Neuronal stem cell (in vitro differentiated cells): ENCODE measurements at regions not wholly inside any gene's neighbourhood (a gene's known extent, or its start where the extent isn't known, plus 50 kb on each side); places are given as distances from the start of the nearest gene placed in this dataset.

Source experiments
- DNase-seq: peaks from one replicate; pipeline ENCODE4 v3.0.0-alpha.2; 2013; ENCODE audit warnings: low spot score
- H2AFZ ChIP-seq: one replicate; pipeline ENCODE4 v1.6.1; 2013; ENCODE audit warnings: mild to moderate bottlenecking, low read length, inconsistent platforms
- H2AK5ac ChIP-seq: 2 replicates; pipeline ENCODE4 v1.6.1; 2013; ENCODE audit warnings: low read depth, mild to moderate bottlenecking, inconsistent platforms, low read length, moderate library complexity, mixed read lengths
- H2BK120ac ChIP-seq: 2 replicates; pipeline ENCODE4 v1.6.1; 2013; ENCODE audit warnings: low read depth, mild to moderate bottlenecking, inconsistent platforms, low read length, moderate library complexity, mixed read lengths
- H2BK12ac ChIP-seq: one replicate; pipeline ENCODE4 v1.6.1; 2013; ENCODE audit warnings: low read length, inconsistent platforms
- H2BK15ac ChIP-seq: 2 replicates; pipeline ENCODE4 v1.6.1; 2013; ENCODE audit warnings: mild to moderate bottlenecking, low read length, inconsistent platforms, mixed read lengths
- H2BK5ac ChIP-seq: one replicate; pipeline ENCODE4 v1.6.1; 2013; ENCODE audit warnings: inconsistent platforms, mild to moderate bottlenecking, low read length, moderate library complexity
- H3K14ac ChIP-seq: one replicate; pipeline ENCODE4 v1.6.1; 2013; ENCODE audit warnings: low read length, inconsistent platforms
- H3K18ac ChIP-seq: 2 replicates; pipeline ENCODE4 v1.6.1; 2013; ENCODE audit warnings: low read length, inconsistent platforms
- H3K23ac ChIP-seq: 2 replicates; pipeline ENCODE4 v1.6.1; 2013; ENCODE audit warnings: low read depth, mild to moderate bottlenecking, mixed read lengths, low read length, inconsistent platforms; ENCODE audit not compliant: poor library complexity
- H3K27ac ChIP-seq: replicated peaks from 3 replicates; pipeline ENCODE4 v1.5.1; 2013; ENCODE audit warnings: low read length, inconsistent platforms
- H3K27me3 ChIP-seq, 3 experiments: 2 replicates each; pipeline ENCODE4 v1.6.1; 2013; ENCODE audit warnings: low read length in 3 of 3, mild to moderate bottlenecking in 2 of 3, inconsistent platforms in 1 of 3, low read depth in 1 of 3, mixed read lengths in 1 of 3, moderate library complexity in 1 of 3; ENCODE audit not compliant: control insufficient read depth in 3 of 3, insufficient read depth in 3 of 3
- H3K36me3 ChIP-seq, 2 donors: replicated peaks in 1 of 2; 2 replicates each; pipeline ENCODE4 v1.6.1; 2013; ENCODE audit warnings: low read length in 2 of 2; ENCODE audit not compliant: control insufficient read depth in 2 of 2, insufficient read depth in 2 of 2
- H3K4ac ChIP-seq: 2 replicates; pipeline ENCODE4 v1.6.1; 2013; ENCODE audit warnings: inconsistent platforms, mild to moderate bottlenecking, low read length, moderate library complexity
- H3K4me1 ChIP-seq, 2 donors: 1 replicate in 1 of 2; 2 replicates in 1 of 2; pipeline ENCODE4 v1.6.1; 2013; ENCODE audit warnings: low read length in 2 of 2, low read depth in 1 of 2; ENCODE audit not compliant: control insufficient read depth in 2 of 2, insufficient read depth in 1 of 2
- H3K4me2 ChIP-seq: one replicate; pipeline ENCODE4 v1.6.1; 2013; ENCODE audit warnings: mild to moderate bottlenecking, low read length, inconsistent platforms; ENCODE audit not compliant: insufficient read depth, poor library complexity, severe bottlenecking
- H3K4me3 ChIP-seq, 2 donors: 2 replicates each; pipeline ENCODE4 v1.5.1; 2013; ENCODE audit warnings: low read length in 2 of 2, mild to moderate bottlenecking in 2 of 2, inconsistent platforms in 1 of 2, moderate library complexity in 1 of 2
- H3K79me1 ChIP-seq: one replicate; pipeline ENCODE4 v1.6.1; 2013; ENCODE audit warnings: low read depth, mild to moderate bottlenecking, inconsistent platforms, low read length, moderate library complexity
- H3K9ac ChIP-seq: one replicate; pipeline ENCODE4 v1.6.1; 2013; ENCODE audit warnings: mild to moderate bottlenecking, low read depth, low read length, inconsistent platforms; ENCODE audit not compliant: poor library complexity
- H3K9me3 ChIP-seq, 2 donors: replicated peaks in 1 of 2; 2 replicates each; pipeline versions ENCODE3 to v1.6.1; 2013; ENCODE audit warnings: low read length in 2 of 2, mild to moderate bottlenecking in 2 of 2, inconsistent platforms in 1 of 2, low read depth in 1 of 2, mixed read lengths in 1 of 2, moderate library complexity in 1 of 2; ENCODE audit not compliant: control insufficient read depth in 2 of 2, insufficient read depth in 1 of 2
- H4K8ac ChIP-seq: one replicate; pipeline ENCODE4 v1.6.1; 2013; ENCODE audit warnings: low read depth, mild to moderate bottlenecking, inconsistent platforms, low read length, moderate library complexity
- H4K91ac ChIP-seq: one replicate; pipeline ENCODE4 v1.6.1; 2013; ENCODE audit warnings: low read length, low read depth, mild to moderate bottlenecking, inconsistent platforms; ENCODE audit not compliant: poor library complexity
- WGBS, 2 donors: extraction: QIAGEN DNeasy Blood & Tissue Kit; methylation state at CpG; one replicate each; pipeline ENCODE4 v1.1.7; 2013; ENCODE audit warnings: missing lambda C conversion rate in 2 of 2, mixed read lengths in 1 of 2; ENCODE audit not compliant: insufficient read length in 2 of 2, insufficient replicate concordance in 1 of 2; ENCODE audit errors: extremely low coverage in 2 of 2; 5-methylcytosine and 5-hydroxymethylcytosine counted together

GRCh38 chr9:75197561-75197960 is 109.2 kb downstream of the OSTF1 start:
- Histone ChIP-seq H3K18ac (no peak overlapping the region), H4K91ac (no peak overlapping the region), H3K23ac (no peak overlapping the region), H2BK5ac (no peak overlapping the region), H3K4ac (no peak overlapping the region), H3K4me1 (no peaks in the 10 kb centered on the region), H3K14ac (no peak overlapping the region), H3K9me3 (no peaks in the 10 kb centered on the region), H2BK12ac (no peak overlapping the region), H3K9ac (no peak overlapping the region), H4K8ac (no peak overlapping the region), H3K36me3 (no peaks in the 10 kb centered on the region), H2AK5ac (no peak overlapping the region), H2BK120ac (no peak overlapping the region), H3K27ac (no peak overlapping the region), H2BK15ac (no peak overlapping the region), H3K4me3 (no peak overlapping the region), H2AFZ (no peak overlapping the region), H3K27me3 (no peaks in the 10 kb centered on the region), H3K4me2 (no peak overlapping the region), H3K79me1 (no peaks in the 10 kb centered on the region)
- no CpG with 5 or more reads among the region's 5 CpGs for WGBS, 2 donors
- DNase-seq: no peak

- H3K4me3 ChIP-seq: no peak overlapping the region
- H2BK12ac ChIP-seq: no peak overlapping the region
- H3K79me1 ChIP-seq: no peaks in the 10 kb centered on the region
- no peak overlapping the region for H2AFZ ChIP-seq
- no peaks in the 10 kb centered on the region for H3K4me1 ChIP-seq
- WGBS, 2 donors: no CpG with 5 or more reads among the region's 7 CpGs
- no peaks in the 10 kb centered on the region for H3K27me3 ChIP-seq
- H3K23ac ChIP-seq: no peak overlapping the region
- H2BK5ac ChIP-seq: no peak overlapping the region
- H3K9me3 ChIP-seq: no peaks in the 10 kb centered on the region
- DNase-seq: no peak
- H3K36me3 ChIP-seq: no peaks in the 10 kb centered on the region
- no peak overlapping the region for H3K9ac ChIP-seq
- H4K91ac ChIP-seq: no peak overlapping the region
- H3K4me2 ChIP-seq: no peak overlapping the region
- no peak overlapping the region for H3K27ac ChIP-seq
- H2BK15ac ChIP-seq: no peak overlapping the region
- H2AK5ac ChIP-seq: no peak overlapping the region
- no peak overlapping the region for H3K4ac ChIP-seq
- H4K8ac ChIP-seq: no peak overlapping the region
- H3K18ac ChIP-seq: no peak overlapping the region
- no peak overlapping the region for H3K14ac ChIP-seq
- no peak overlapping the region for H2BK120ac ChIP-seq
Observed at GRCh38 chr9:75198436-75198835, 110.1 kb downstream of the OSTF1 start.

- no peak overlapping the region for H4K8ac ChIP-seq
- no peak overlapping the region for H2BK15ac ChIP-seq
- DNase-seq: peak; percentile 41
- no peak overlapping the region for H3K23ac ChIP-seq
- no peak overlapping the region for H3K4me2 ChIP-seq
- no peak overlapping the region for H3K14ac ChIP-seq
- H3K79me1 ChIP-seq: no peaks in the 10 kb centered on the region
- WGBS, 2 donors: no CpG with 5 or more reads among the region's 1 CpG
- H2AFZ ChIP-seq: no peak overlapping the region
- no peaks in the 10 kb centered on the region for H3K27me3 ChIP-seq
- H3K9me3 ChIP-seq: no peaks in the 10 kb centered on the region
- no peak overlapping the region for H4K91ac ChIP-seq
- no peak overlapping the region for H2BK120ac ChIP-seq
- no peak overlapping the region for H2BK12ac ChIP-seq
- H2AK5ac ChIP-seq: no peak overlapping the region
- no peak overlapping the region for H3K9ac ChIP-seq
- no peak overlapping the region for H3K18ac ChIP-seq
- H3K4ac ChIP-seq: no peak overlapping the region
- no peaks in the 10 kb centered on the region for H3K36me3 ChIP-seq
- no peak overlapping the region for H3K4me3 ChIP-seq
- no peaks in the 10 kb centered on the region for H3K4me1 ChIP-seq
- H3K27ac ChIP-seq: no peak overlapping the region
- H2BK5ac ChIP-seq: no peak overlapping the region
Observed at GRCh38 chr9:75200892-75201470, 112.7 kb downstream of the OSTF1 start.

- no CpG with 5 or more reads among the region's 3 CpGs for WGBS, 2 donors
- Histone ChIP-seq H3K36me3 (no peaks in the 10 kb centered on the region), H4K91ac (no peak overlapping the region)
Observed at GRCh38 chr9:75201480-75202209, 113.3 kb downstream of the OSTF1 start.

More at GRCh38 chr9:75201480-75202209, 113.3 kb downstream of the OSTF1 start:
- no peak overlapping the region for H3K4me3 ChIP-seq
- no peak overlapping the region for H2AFZ ChIP-seq
- H2BK5ac ChIP-seq: no peak overlapping the region
- no peak for DNase-seq
- no peaks in the 10 kb centered on the region for H3K27me3 ChIP-seq
- no peak overlapping the region for H3K4me2 ChIP-seq
- no peak overlapping the region for H2BK120ac ChIP-seq
- H3K4ac ChIP-seq: no peak overlapping the region
- H2AK5ac ChIP-seq: no peak overlapping the region
- H3K9ac ChIP-seq: no peak overlapping the region
- H3K9me3 ChIP-seq: no peaks in the 10 kb centered on the region
- H4K8ac ChIP-seq: no peak overlapping the region
- no peak overlapping the region for H2BK15ac ChIP-seq
- H3K79me1 ChIP-seq: no peaks in the 10 kb centered on the region
- no peak overlapping the region for H3K27ac ChIP-seq
- H3K23ac ChIP-seq: no peak overlapping the region
- no peak overlapping the region for H3K18ac ChIP-seq
- no peak overlapping the region for H2BK12ac ChIP-seq
- no peak overlapping the region for H3K14ac ChIP-seq
- H3K4me1 ChIP-seq: no peaks in the 10 kb centered on the region
